BE2C (cell line): ENCODE measurements at regions not wholly inside any gene's neighbourhood (a gene's known extent, or its start where the extent isn't known, plus 50 kb on each side); places are given as distances from the start of the nearest gene placed in this dataset.

Experiments used
- DNase-seq: peaks from one replicate; pipeline ENCODE4 v3.0.0-alpha.2; 2020
- H3K27me3 ChIP-seq: fragments of 250-450 bp; sonication (Bioruptor Pico); 2 replicates; pipeline ENCODE4 v1.5.1; 2020; ENCODE audit warnings: mild to moderate bottlenecking
- H3K36me3 ChIP-seq: fragments of 250-450 bp; sonication (Bioruptor Pico); 2 replicates; pipeline ENCODE4 v1.5.1; 2020; ENCODE audit warnings: mild to moderate bottlenecking
- H3K4me1 ChIP-seq: fragments of 250-450 bp; sonication (Bioruptor Pico); 2 replicates; pipeline ENCODE4 v1.5.1; 2020
- H3K4me3 ChIP-seq: 2 replicates; pipeline ENCODE4 v1.5.1; 2011; ENCODE audit warnings: low read depth, low read length
- H3K9me3 ChIP-seq: fragments of 250-450 bp; sonication (Bioruptor Pico); 2 replicates; pipeline ENCODE4 v1.5.1; 2020
- CTCF ChIP-seq: IDR thresholded peaks from 2 replicates; pipeline ENCODE4 v1.5.1; 2012; ENCODE audit warnings: mild to moderate bottlenecking, low read depth, low read length

- TF ChIP-seq CTCF = no peak
- H3K27me3 ChIP-seq = peaks cover 3% of the 10 kb centered on the region
- H3K4me3 ChIP-seq = no peak overlapping the region
- H3K4me1 ChIP-seq = no peaks in the 10 kb centered on the region
- H3K36me3 ChIP-seq = no peaks in the 10 kb centered on the region
- no peak for DNase-seq
- 0 out of 2 replicates have a peak, but pooled peaks cover 1% of the 10 kb centered on the region for H3K9me3 ChIP-seq
These were observed 164.2 kb downstream of the FOXO1 start for GRCh38 chr13:40502236-40502635.

GRCh38 chr13:40503011-40503410, 163.4 kb downstream of the FOXO1 start:
- H3K4me3 ChIP-seq = no peak overlapping the region
- no peaks in the 10 kb centered on the region for H3K4me1 ChIP-seq
- no peak for TF ChIP-seq CTCF
- DNase-seq = no peak
- H3K27me3 ChIP-seq = peaks cover 3% of the 10 kb centered on the region
- H3K36me3 ChIP-seq = no peaks in the 10 kb centered on the region
- H3K9me3 ChIP-seq = 0 out of 2 replicates have a peak, but pooled peaks cover 2% of the 10 kb centered on the region

- DNase-seq = no peak
- Histone ChIP-seq H3K4me3 (no peak overlapping the region), H3K4me1 (no peaks in the 10 kb centered on the region), H3K36me3 (no peaks in the 10 kb centered on the region), H3K9me3 (0 out of 2 replicates have a peak, but pooled peaks cover 2% of the 10 kb centered on the region), H3K27me3 (peaks cover 3% of the 10 kb centered on the region)
- no peak for TF ChIP-seq CTCF
These were observed 162.4 kb downstream of the FOXO1 start for GRCh38 chr13:40503966-40504591.

GRCh38 chr13:40504641-40505040, 161.8 kb downstream of the FOXO1 start:
- Histone ChIP-seq H3K27me3 (peaks cover 3% of the 10 kb centered on the region), H3K4me1 (no peaks in the 10 kb centered on the region), H3K9me3 (0 out of 2 replicates have a peak, but pooled peaks cover 2% of the 10 kb centered on the region), H3K4me3 (no peak overlapping the region), H3K36me3 (no peaks in the 10 kb centered on the region)
- no peak for TF ChIP-seq CTCF
- DNase-seq = no peak

GRCh38 chr13:40505196-40505595, 161.2 kb downstream of the FOXO1 start:
- H3K4me1 ChIP-seq = no peaks in the 10 kb centered on the region
- DNase-seq = no peak
- peaks cover 3% of the 10 kb centered on the region for H3K27me3 ChIP-seq
- no peaks in the 10 kb centered on the region for H3K36me3 ChIP-seq
- H3K9me3 ChIP-seq = 0 out of 2 replicates have a peak, but pooled peaks cover 2% of the 10 kb centered on the region
- TF ChIP-seq CTCF = no peak
- no peak overlapping the region for H3K4me3 ChIP-seq
